OCI-LY3 (cell line): ENCODE measurements at regions not wholly inside any gene's neighbourhood (a gene's known extent, or its start where the extent isn't known, plus 50 kb on each side); places are given as distances from the start of the nearest gene placed in this dataset.

Experiments used
- CTCF ChIP-seq: fragments of 200-600, 300-600 bp; sonication (generic); IDR thresholded peaks from 2 replicates; pipeline ENCODE4 v1.5.1; 2014; ENCODE audit warnings: antibody characterized with exemption, low read length, low read depth
- EZH2phosphoT487 ChIP-seq: fragments of 200-600 bp; shearing (Covaris generic); IDR thresholded peaks from 2 replicates; pipeline ENCODE4 v1.6.1; 2018; ENCODE audit warnings: antibody characterized with exemption, mixed run types, low read depth

- no peak for TF ChIP-seq CTCF
- TF ChIP-seq EZH2phosphoT487: no peak
Observed at GRCh38 chr9:81030027-81030426, 659.3 kb downstream of the TLE1 start.
